ENCODE measurements at regions not wholly inside any gene's neighbourhood (a gene's known extent, or its start where the extent isn't known, plus 50 kb on each side); places are given as distances from the start of the nearest gene placed in this dataset.
"Not testable (repeated sequence)": the region's sequence is repeated elsewhere in the genome, so short reads cannot be mapped to it uniquely, and the experiment has no call there.

DNA sequence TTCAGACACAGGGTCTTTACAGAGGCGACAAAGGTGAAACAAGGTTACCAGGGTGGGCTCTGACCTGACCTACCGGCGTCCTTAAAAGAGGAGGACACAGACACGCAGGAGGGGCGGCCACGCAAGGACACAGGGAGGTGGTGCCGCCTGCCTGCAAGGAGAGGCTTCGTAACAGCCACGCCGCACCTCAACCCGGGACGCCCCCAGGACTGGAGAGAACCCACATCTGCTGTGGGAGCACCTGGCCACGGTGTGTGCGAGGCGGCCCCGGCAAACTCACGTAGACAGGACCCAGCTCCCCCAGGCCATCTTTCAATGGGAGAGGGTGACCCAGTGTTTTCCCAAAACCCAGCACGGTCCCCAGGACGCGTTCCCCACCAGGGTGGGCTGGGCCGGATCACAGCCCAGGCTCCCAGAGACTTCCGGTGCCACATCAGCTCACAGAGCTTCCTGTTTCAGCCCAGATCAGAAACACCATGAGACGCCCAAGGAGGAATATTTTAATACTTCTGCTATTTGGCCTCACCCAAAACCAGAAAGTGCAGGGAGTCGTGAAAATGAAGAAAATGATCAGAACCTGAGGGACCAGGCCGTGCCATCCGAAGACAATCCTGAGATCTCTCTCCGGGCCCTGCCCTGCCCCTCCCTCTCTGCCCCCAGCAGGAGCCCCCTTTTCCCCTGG is 5417.4 kb upstream of the TPTE start:
- DNase-seq (ENCODE audit: low read depth in 3 of 3, low spot score in 1 of 3), result not testable (repeated sequence)

- DNase-seq (ENCODE audit: low read depth in 3 of 3, low spot score in 1 of 3), result not testable (repeated sequence)
These were observed 5416.8 kb upstream of the TPTE start for GRCh38 chr21:5104562-5104928.

GRCh38 chr21:5105939-5106708 is 5415.3 kb upstream of the TPTE start:
- DNase-seq (ENCODE audit: low read depth in 3 of 3, low spot score in 1 of 3), result not testable (repeated sequence)

DNA sequence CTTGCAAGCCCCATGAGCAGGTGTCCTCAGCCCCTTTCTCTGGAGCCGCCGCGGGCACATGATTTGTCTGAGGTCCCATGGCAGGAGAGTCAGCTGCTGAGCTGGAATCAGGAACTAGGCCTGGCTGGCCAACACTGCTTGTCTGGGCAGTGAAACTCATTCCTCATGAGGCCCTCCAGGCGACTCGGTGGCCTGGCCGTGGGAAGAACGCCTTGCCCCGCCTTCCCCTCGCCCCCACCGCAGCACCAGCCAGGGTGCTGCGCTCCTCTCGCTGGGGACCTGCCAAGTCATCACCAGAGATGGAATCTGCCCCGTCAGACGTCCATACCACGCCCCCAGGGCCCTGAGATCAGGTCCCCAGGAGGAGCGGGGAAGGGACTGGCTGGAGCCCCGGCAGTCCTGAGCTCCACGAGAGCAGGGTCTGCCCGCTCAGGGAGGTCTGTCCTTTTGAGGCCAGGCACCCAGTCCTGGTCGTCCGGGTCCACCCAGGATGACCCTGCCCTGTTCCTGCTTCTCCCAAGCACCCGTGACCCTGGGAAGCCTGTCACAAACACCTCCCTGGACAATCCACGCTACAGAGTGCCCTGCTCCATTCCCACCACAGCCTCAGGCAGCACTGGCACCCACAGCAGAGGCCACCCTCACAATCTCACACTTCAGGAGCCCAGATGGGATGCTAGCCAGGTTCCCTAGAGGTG is 5414.5 kb upstream of the TPTE start:
- DNase-seq (ENCODE audit: low read depth in 3 of 3, low spot score in 1 of 3), result not testable (repeated sequence)

GRCh38 chr21:5107637-5108036 is 5413.7 kb upstream of the TPTE start:
- DNase-seq (ENCODE audit: low read depth in 3 of 3, low spot score in 1 of 3), result not testable (repeated sequence)

DNA sequence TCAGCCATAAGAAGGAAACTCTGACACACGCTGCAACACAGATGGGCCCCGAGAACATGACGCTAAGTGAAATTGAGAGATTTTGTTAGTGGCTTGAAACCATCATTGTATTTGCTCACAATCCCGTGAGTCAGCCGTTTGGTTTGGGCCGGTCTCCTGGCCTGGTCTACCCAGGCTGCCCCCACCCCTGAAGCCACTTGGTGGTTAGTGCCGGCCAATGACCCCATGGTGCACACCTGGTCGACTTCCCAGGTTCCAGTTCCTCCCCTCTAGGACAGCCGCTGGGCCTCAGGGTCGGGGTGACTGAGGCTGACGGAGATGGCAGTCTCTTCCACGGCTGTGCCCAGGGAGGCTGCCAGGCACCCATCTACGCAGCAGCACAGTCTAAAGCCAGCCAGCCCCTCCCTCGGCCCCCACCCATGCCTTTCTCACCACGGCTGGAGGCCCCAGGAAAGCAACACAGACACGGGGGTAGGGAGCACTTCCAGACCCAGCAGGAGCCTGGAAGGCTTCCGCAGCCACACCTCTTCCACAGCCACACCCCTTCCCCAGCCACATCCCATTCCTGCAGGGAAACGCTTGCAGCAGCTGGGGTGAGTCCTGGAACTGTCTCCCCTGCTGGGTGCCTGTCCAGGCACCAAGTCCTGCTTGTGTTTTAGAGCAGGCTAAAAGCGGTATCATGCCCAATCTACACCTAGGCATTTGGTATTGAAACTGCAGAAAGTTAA is 5413.2 kb upstream of the TPTE start:
- not testable (repeated sequence) for DNase-seq (ENCODE audit: low read depth in 3 of 3, low spot score in 1 of 3)

DNA sequence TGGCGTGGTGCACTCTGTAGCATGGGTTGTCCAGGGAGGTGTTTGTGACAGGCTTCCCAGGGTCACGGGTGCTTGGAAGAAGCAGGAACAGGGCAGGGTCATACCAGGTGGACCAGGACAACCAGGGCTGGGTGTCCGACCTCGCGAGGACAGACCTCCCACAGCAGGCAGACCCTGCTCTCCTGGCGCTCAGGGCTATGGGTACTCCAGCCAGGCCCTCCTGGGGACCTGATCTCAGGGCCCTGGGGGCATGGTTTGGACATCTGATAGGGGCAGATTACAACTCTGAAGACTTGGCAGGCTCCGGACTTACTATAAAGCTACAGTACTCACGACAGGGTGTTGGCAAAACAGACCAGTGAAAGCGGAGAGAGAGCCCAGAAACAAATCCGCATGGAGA is 5410.2 kb upstream of the TPTE start:
- not testable (repeated sequence) for DNase-seq (ENCODE audit: low read depth in 3 of 3, low spot score in 1 of 3)

DNA sequence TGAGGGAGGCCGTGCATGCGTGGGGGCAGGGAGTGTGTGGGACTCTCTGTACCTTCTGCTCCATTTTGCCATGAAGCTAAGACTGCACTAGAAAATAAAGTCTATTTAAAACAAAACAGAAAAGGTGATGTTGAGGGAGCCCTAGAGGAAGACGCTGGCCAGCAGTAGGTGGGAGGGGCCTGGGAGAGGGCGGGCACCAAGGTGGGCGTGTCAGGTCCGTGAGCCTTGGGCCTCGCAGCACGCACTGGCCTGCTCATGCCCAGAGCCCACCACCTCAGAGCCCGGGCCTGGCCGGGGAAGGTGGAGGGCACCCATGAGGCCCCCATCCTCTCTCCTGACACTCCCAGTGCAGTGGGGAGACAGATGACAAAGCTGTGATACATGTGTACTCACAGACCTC is 5408.3 kb upstream of the TPTE start:
- not testable (repeated sequence) for DNase-seq (ENCODE audit: low read depth in 3 of 3, low spot score in 1 of 3)

DNA sequence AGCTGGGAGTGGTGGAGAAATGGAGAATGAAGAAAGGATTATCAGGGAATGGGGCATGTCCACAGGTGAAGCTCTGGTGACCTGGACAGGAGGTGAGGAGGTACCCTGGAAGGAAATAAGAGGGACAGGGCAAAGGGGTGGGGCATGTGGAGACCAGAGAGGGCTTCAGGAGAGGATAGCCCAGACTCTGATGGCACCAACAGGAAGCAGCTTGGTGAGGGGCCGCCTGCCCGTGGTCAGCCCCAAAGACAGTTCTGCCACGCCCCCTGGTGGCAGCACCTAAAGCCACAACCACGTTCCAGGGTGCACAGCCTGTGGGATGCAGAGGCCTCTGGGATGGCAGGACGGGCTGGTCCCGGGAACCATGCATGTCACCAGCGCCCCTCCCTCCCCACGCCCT is 5406.9 kb upstream of the TPTE start:
- DNase-seq (ENCODE audit: low read depth in 3 of 3, low spot score in 1 of 3), result not testable (repeated sequence)

DNA sequence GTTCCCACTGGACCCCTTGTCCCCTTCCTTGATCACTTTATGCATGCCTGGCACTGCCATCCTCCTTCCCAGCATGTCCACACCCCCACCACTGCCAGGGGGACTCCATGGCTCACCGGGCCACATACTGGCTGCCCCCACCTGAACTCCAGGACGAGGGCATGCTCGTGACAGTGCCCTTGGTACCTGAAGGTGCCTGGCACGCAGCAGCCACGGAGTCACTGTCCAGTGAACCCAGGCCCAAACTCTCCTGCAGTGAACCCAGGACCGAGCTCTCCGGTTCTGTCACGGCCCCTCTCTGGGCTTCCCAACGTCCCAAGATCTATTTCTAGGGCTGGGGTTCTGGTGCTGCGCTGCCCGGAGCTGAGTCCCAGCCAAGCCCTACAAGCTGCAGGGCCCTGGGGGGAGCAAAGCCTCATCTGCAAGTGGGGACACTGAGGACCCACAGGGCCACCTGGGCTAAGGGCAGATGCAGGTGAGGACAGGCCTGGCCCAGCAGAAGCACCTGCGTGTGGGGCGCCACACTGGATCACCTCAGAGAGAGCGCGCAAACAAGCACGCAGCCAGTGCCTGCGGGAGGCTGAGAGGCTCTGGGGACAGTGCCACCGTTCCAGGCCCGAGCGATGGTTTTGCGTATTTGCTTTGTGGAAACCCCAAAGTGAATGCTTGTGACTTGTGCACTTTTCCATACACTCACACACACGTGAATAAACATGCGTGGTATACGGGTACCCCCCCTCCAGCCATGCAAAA is 5406.3 kb upstream of the TPTE start:
- DNase-seq (ENCODE audit: low read depth in 3 of 3, low spot score in 1 of 3), result not testable (repeated sequence)

- DNase-seq (ENCODE audit: low read depth in 3 of 3, low spot score in 1 of 3), result not testable (repeated sequence)
These were observed 5405.6 kb upstream of the TPTE start for GRCh38 chr21:5115646-5116343.

- DNase-seq (ENCODE audit: low read depth in 3 of 3, low spot score in 1 of 3), result not testable (repeated sequence)
These were observed 5404.8 kb upstream of the TPTE start for GRCh38 chr21:5116344-5117123.

GRCh38 chr21:5117135-5117534 is 5404.2 kb upstream of the TPTE start:
- DNase-seq (ENCODE audit: low read depth in 3 of 3, low spot score in 1 of 3), result not testable (repeated sequence)

DNA sequence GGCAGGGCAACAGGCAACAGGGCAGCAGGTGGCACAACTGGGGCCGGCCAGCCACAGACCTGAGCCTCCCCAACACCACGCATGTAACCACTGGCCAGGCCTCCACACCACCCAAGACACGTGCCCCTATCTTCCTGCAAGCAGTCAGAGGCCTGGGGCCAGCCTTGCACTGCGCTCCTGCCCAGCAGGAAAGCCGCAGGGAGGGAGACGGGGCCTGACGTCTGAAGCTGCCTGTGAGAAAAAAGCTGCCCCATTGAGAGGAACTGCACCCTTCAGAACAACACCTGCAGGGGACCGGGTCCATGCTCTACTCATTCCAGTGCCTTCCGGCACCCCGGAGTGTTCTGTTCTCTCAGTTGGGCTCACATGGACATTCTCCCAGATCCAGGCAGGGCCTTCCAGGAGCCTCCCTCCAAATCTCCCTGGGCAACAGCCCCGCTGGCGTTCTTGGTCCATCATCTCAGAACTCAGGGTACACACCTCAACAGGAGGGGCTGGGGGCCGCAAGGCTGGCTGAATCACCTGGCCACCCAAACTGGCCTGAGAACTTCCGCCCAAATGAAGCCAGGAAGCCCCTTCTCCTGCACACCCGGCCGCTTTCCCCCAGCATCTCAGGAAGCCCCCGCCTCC is 5403.6 kb upstream of the TPTE start:
- DNase-seq (ENCODE audit: low read depth in 3 of 3, low spot score in 1 of 3), result not testable (repeated sequence)

DNA sequence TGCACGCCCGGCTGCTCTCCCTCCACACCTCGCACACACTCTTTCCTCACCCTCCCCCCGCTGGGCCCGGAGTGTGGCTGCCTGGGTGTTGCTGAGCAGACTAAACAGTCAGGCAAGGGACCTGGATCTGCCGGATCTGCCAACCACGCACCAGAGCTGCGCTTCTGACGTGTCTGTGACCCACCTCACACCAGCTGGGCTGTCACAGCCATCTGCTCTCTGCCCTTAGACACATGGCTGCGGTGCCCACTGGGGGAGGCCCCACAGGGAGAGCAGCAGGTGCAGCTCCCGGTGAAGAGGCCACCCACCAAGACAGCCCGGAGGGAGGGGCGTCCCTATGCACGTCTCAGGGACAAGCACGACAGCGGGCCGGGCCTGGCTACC is 5403.1 kb upstream of the TPTE start:
- not testable (repeated sequence) for DNase-seq (ENCODE audit: low read depth in 3 of 3, low spot score in 1 of 3)

- DNase-seq (ENCODE audit: low read depth in 3 of 3, low spot score in 1 of 3), result not testable (repeated sequence)
These were observed 5402.2 kb upstream of the TPTE start for GRCh38 chr21:5119179-5119578.

DNA sequence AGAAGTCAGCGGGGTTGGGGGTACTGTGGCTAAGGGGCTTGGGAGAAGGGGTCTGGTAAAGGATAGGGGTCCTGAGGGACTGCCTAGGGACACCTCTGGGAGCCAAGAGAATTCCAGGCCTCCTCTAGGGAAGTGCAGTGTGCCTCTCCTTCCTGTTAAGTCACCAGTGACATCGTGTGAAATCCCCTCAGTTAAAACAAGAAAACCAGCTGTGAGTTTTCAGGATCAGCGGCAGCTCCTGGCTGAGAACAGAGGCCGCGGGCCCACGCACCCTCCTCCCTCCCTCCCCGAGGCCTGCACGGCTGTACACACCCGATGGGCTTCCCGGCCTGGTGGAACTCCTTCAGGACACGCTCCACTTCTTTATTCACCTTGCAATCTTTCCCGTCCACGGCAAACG is 5400.0 kb upstream of the TPTE start:
- not testable (repeated sequence) for DNase-seq (ENCODE audit: low read depth in 3 of 3, low spot score in 1 of 3)

DNA sequence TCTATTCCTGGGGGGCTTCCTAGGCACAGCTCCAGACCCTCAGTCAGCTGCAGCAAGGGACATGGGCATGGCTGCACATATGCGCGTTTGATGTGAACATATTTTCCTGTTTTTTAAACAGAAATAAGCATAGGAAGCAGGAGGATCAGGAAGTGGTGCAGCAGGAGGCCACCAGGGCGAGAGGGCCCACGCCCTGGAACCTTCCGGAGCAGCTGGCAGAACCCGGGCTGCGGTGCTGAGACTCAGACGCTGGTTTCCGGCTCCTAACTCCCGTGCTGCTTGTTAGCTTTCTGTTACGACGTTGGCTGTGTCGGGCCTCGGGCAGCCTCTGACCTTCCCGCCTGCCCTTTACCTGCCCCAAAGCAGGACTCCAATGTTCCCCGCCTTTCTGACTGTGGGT is 5399.5 kb upstream of the TPTE start:
- DNase-seq (ENCODE audit: low read depth in 3 of 3, low spot score in 1 of 3), result not testable (repeated sequence)

- peak; percentile 27 to 60 (median 43) for DNase-seq (ENCODE audit: low read depth in 3 of 3, low spot score in 1 of 3)
These were observed 5397.7 kb upstream of the TPTE start for GRCh38 chr21:5123655-5124054.
